ENCODE measurements at regions not wholly inside any gene's neighbourhood (a gene's known extent, or its start where the extent isn't known, plus 50 kb on each side); places are given as distances from the start of the nearest gene placed in this dataset.
"Not testable (repeated sequence)": the region's sequence is repeated elsewhere in the genome, so short reads cannot be mapped to it uniquely, and the experiment has no call there.

GRCh38 chr12:42716491-42716891 lies 126.9 kb upstream of the PRICKLE1 start:
- no peak for DNase-seq (ENCODE audit: low spot score)

GRCh38 chr12:42713566-42713965 lies 124.0 kb upstream of the PRICKLE1 start:
- not testable (repeated sequence) for DNase-seq (ENCODE audit: low spot score)

GRCh38 chr12:42708374-42708773 lies 118.8 kb upstream of the PRICKLE1 start:
- DNase-seq (ENCODE audit: low spot score), result not testable (repeated sequence)

- DNase-seq (ENCODE audit: low spot score), result no peak
Observed at GRCh38 chr12:42707312-42708226, 118.0 kb upstream of the PRICKLE1 start.

GRCh38 chr12:42706321-42706720 lies 116.8 kb upstream of the PRICKLE1 start:
- DNase-seq (ENCODE audit: low spot score), result no peak

GRCh38 chr12:42705863-42706262 lies 116.3 kb upstream of the PRICKLE1 start:
- no peak for DNase-seq (ENCODE audit: low spot score)

- no peak for DNase-seq (ENCODE audit: low spot score)
Observed at GRCh38 chr12:42704810-42705401, 115.4 kb upstream of the PRICKLE1 start.

GRCh38 chr12:42704340-42704739 lies 114.8 kb upstream of the PRICKLE1 start:
- DNase-seq (ENCODE audit: low spot score), result no peak

GRCh38 chr12:42701084-42701483 lies 111.5 kb upstream of the PRICKLE1 start:
- no peak for DNase-seq (ENCODE audit: low spot score)

- DNase-seq (ENCODE audit: low spot score), result no peak
Observed at GRCh38 chr12:42698213-42698612, 108.7 kb upstream of the PRICKLE1 start.

GRCh38 chr12:42696406-42697149 lies 107.0 kb upstream of the PRICKLE1 start:
- DNase-seq (ENCODE audit: low spot score), result no peak

GRCh38 chr12:42695490-42695995 lies 106.0 kb upstream of the PRICKLE1 start:
- DNase-seq (ENCODE audit: low spot score), result no peak

- no peak for DNase-seq (ENCODE audit: low spot score)
Observed at GRCh38 chr12:42692749-42693148, 103.2 kb upstream of the PRICKLE1 start.

- DNase-seq (ENCODE audit: low spot score), result no peak
Observed at GRCh38 chr12:42691991-42692557, 102.5 kb upstream of the PRICKLE1 start.

- DNase-seq (ENCODE audit: low spot score), result no peak
Observed at GRCh38 chr12:42690264-42690663, 100.7 kb upstream of the PRICKLE1 start.

- no peak for DNase-seq (ENCODE audit: low spot score)
Observed at GRCh38 chr12:42689699-42690098, 100.2 kb upstream of the PRICKLE1 start.

- no peak for DNase-seq (ENCODE audit: low spot score)
Observed at GRCh38 chr12:42686514-42687172, 97.1 kb upstream of the PRICKLE1 start.

GRCh38 chr12:42684802-42685071 lies 95.2 kb upstream of the PRICKLE1 start:
- DNase-seq (ENCODE audit: low spot score), result no peak

GRCh38 chr12:42683933-42684801 lies 94.6 kb upstream of the PRICKLE1 start:
- no peak for DNase-seq (ENCODE audit: low spot score)

- no peak for DNase-seq (ENCODE audit: low spot score)
Observed at GRCh38 chr12:42683266-42683665, 93.7 kb upstream of the PRICKLE1 start.

GRCh38 chr12:42679466-42679865 lies 89.9 kb upstream of the PRICKLE1 start:
- DNase-seq (ENCODE audit: low spot score), result no peak
